ENCODE measurements at regions not wholly inside any gene's neighbourhood (a gene's known extent, or its start where the extent isn't known, plus 50 kb on each side); places are given as distances from the start of the nearest gene placed in this dataset.

DNA sequence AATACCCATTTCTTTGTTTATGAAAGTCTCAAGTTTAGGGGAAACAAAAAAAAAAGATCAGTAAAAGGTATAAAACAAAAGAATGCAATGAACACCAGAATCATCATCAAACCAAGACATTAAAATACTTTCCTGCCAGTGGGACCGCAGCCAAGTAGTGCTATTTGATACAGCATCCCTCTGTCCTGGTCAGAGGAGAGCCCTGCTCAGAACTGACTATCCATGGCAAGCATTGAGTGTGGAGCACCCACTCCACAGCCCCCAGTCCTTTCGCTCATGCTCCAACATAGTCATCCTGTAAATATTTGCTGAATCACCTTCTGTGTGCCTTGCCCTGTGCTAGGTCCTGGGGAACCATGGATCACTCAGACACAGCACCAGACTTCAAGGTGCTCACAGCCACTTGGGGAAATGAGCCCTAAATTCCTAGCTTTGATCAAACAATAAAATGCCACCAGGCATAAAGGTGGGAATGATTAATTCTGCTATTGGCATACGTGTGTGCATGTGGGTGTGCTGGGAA lies 213.6 kb upstream of the TBX20 start:
- Histone ChIP-seq H3K18ac (ENCODE audit: low read depth, low read length) (no peak overlapping the region), H4K5ac (ENCODE audit: low read depth, low read length) (no peak overlapping the region), H4K8ac (ENCODE audit: low read depth in 2 of 2, low read length in 2 of 2) (no peak overlapping the region), H2AFZ (replicated peaks; ENCODE audit: low read length, poor library complexity) (no peak overlapping the region), H2BK120ac (ENCODE audit: low read depth, low read length) (no peak overlapping the region), H2AK9ac (replicated peaks; ENCODE audit: low read depth, low read length, poor library complexity) (no peak overlapping the region), H3K4me1 (ENCODE audit: control insufficient read depth, insufficient read depth, low read length) (no peaks in the 10 kb centered on the region), H3K14ac (replicated peaks; ENCODE audit: low read depth, low read length) (no peak overlapping the region), H4K91ac (ENCODE audit: insufficient read depth, low read depth, low read length) (no peak overlapping the region), H3K9me1 (ENCODE audit: insufficient read depth, low read length) (no peaks in the 10 kb centered on the region), H4K20me1 (ENCODE audit: insufficient read depth, low read length) (no peaks in the 10 kb centered on the region), H3K9me3 (ENCODE audit: control insufficient read depth, insufficient read depth, low read length) (no peaks in the 10 kb centered on the region), H3K4me2 (ENCODE audit: low read depth, low read length) (no peak overlapping the region), H2BK20ac (ENCODE audit: low read depth, low read length) (no peak overlapping the region), H2AK5ac (ENCODE audit: low read depth, low read length) (no peak overlapping the region), H3K4me3 (ENCODE audit: insufficient read depth, low read depth, low read length) (no peak overlapping the region), H3K27me3 (ENCODE audit: control insufficient read depth, insufficient read depth, low read length) (peaks cover 1% of the 10 kb centered on the region; the same call in 1 of the 2 replicates), H3K4ac (ENCODE audit: low read depth, low read length) (no peak overlapping the region), H3K36me3 (ENCODE audit: control insufficient read depth, insufficient read depth, low read length) (no peaks in the 10 kb centered on the region), H3K27ac (ENCODE audit: insufficient read depth, low read length) (no peak overlapping the region), H3K56ac (ENCODE audit: extremely low read depth, insufficient read depth, low read length) (no peak overlapping the region), H3K23ac (ENCODE audit: low read depth, low read length) (no peak overlapping the region), H3K9ac (ENCODE audit: low read depth, low read length) (no peak overlapping the region), H2BK15ac (ENCODE audit: low read depth, low read length) (no peak overlapping the region), H3K79me1 (ENCODE audit: low read depth in 1 of 2, low read length in 2 of 2) (no peaks in the 10 kb centered on the region), H2BK5ac (ENCODE audit: low read depth, low read length, poor library complexity, severe bottlenecking) (no peak overlapping the region)
- DNase-seq (no peak), ATAC-seq (ENCODE audit: low read depth) (no peak)
- TF ChIP-seq POLR2A (IDR thresholded peaks at IDR 0.05; ENCODE audit: low read depth, low read length) (no peak), MXI1 (IDR thresholded peaks at IDR 0.05; ENCODE audit: borderline replicate concordance, low read depth, low read length) (no peak)
- TF ChIP-seq, protein P1, sequence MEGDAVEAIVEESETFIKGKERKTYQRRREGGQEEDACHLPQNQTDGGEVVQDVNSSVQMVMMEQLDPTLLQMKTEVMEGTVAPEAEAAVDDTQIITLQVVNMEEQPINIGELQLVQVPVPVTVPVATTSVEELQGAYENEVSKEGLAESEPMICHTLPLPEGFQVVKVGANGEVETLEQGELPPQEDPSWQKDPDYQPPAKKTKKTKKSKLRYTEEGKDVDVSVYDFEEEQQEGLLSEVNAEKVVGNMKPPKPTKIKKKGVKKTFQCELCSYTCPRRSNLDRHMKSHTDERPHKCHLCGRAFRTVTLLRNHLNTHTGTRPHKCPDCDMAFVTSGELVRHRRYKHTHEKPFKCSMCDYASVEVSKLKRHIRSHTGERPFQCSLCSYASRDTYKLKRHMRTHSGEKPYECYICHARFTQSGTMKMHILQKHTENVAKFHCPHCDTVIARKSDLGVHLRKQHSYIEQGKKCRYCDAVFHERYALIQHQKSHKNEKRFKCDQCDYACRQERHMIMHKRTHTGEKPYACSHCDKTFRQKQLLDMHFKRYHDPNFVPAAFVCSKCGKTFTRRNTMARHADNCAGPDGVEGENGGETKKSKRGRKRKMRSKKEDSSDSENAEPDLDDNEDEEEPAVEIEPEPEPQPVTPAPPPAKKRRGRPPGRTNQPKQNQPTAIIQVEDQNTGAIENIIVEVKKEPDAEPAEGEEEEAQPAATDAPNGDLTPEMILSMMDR (conservative IDR thresholded peaks at IDR 0.05; ENCODE audit: low read depth, low read length) = no peak
- TF ChIP-seq, protein P2, sequence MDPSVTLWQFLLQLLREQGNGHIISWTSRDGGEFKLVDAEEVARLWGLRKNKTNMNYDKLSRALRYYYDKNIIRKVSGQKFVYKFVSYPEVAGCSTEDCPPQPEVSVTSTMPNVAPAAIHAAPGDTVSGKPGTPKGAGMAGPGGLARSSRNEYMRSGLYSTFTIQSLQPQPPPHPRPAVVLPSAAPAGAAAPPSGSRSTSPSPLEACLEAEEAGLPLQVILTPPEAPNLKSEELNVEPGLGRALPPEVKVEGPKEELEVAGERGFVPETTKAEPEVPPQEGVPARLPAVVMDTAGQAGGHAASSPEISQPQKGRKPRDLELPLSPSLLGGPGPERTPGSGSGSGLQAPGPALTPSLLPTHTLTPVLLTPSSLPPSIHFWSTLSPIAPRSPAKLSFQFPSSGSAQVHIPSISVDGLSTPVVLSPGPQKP (IDR thresholded peaks at IDR 0.05; ENCODE audit: borderline replicate concordance, low read depth, low read length) = no peak
- intact Hi-C loops (cut with micrococcal nuclease) (no loop called here), dilution Hi-C loops (cut with HindIII; ENCODE audit: low sequenced_read_pairs, unreplicated experiment) (no loop called here), in situ Hi-C loops (cut with MboI; ENCODE audit: low sequenced_read_pairs) (no loop called here)
- ChIA-PET CTCF (no interaction called here), POLR2A (ENCODE audit: unreplicated experiment) (no interaction called here)
- WGBS, 2 experiments (ENCODE audit: extremely low coverage in 2 of 2, insufficient read length in 1 of 2) = 32% methylated on average over 2 of the region's 3 CpGs; no CpG with 5 or more reads in 1 of the 2 experiments
- no TSS peak for BruUV-seq (replicated peaks)

All from IMR-90 (cell line).